ENCODE measurements at regions not wholly inside any gene's neighbourhood (a gene's known extent, or its start where the extent isn't known, plus 50 kb on each side); places are given as distances from the start of the nearest gene placed in this dataset.
"Not testable (repeated sequence)": the region's sequence is repeated elsewhere in the genome, so short reads cannot be mapped to it uniquely, and the experiment has no call there.

DNA sequence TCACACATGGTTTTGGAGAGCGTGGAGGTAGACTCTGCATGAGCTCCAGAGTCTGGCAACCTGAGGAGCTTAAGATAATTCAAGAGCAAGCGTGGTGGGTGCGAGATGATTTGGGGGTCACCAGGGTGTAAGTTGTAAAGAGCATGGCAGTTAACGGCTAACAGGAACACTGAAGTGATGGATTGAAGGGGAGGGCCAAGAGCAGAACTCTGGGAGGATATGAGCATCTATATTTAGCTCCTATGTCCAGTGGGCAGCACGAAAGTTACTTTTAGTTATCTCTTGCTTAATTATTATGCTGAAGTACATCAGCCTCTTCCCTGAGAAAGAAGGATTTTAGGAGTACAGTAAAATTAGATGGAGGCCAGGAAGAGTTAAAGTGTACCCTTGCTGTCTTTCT, 231.9 kb upstream of the HAND2 start:
- DNase-seq (ENCODE audit: low read depth in 2 of 2): no peak

DNA sequence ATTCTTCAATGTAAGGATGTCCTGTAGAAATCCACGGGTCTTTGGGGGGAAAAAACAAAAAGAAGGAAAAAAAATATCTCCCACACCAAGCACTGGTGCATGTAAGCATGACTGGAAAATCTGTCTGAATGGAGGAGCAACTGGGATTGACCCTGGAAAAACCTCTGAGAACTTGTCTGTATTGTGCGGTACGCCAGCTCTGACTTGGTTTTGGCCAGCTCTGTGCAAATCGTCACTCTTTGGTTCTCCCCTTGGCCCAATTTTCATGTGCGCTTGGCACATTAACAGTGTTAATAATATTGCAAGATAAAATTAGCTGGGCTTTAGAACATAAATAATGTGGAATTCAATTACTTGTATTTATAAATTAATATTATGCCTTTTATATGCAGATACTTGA, 231.2 kb upstream of the HAND2 start:
- no peak for DNase-seq (ENCODE audit: low read depth in 2 of 2)

DNA sequence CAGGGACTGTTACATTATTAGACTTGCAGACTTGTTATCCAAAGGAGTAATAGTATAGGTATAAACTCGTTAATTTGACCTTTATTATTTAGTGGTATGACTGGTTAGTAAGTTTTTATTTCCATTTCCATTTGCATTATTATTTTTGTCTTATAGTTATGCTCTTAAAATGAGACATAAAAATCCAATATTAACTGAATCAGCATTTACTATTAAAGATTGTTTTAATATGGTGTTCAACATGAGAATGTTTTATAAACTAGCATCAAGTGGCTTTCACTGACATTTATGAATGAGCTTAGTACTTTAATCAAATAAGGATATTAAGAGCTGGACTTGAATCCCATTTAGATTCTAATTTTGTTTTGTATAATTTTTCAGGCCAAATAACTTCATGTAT, 228.1 kb upstream of the HAND2 start:
- DNase-seq (ENCODE audit: low read depth in 2 of 2): no peak

DNA sequence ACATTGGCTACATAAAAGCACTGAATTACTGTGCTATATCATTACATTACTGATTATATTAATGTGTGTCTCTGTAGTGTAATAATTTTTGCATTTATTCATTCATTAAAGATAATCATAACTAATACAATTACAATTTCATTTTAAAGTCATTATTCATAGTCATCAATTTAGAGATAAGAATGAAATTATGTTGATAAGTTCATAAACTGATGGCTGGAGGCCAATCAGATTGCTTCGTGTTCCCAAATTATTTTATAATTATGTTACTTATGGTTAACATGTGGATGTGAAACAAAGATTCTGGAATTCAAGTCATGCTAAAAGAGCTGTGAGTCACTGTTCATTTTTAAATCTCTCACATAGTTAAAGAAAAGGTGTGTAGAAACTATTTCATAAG, 223.4 kb upstream of the HAND2 start:
- no peak for DNase-seq (ENCODE audit: low read depth in 2 of 2)

DNA sequence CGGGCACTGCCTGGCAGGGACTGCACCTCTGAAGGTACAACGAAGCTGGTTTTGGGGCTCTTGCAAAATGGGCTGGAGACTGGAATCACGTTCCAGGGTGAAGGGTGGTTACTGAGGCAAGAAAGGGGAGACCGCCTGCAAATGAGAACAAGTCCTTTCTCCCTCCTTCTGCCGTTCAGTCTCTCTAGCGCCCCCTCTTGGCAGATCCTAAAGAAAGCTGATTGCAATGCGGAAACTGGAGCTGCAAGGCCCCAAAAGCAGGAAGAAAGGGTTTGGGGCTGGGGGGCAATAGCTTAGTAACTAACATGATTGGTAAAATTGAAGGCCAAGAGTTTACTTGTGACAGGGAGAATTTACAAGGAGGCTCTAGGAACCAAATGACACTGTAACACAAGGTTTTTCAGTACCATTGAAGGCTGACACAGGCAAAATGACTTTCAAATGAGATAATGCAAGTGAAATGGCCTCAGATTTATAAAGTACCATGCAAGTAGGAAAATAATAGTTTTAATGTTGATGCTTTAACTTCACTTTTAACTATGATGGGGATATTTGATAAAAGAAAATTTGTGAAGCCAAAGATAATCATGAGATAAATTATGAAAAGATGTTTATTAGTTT, 222.7 kb upstream of the HAND2 start:
- DNase-seq (ENCODE audit: low read depth in 2 of 2): peak; percentile 4 to 7

DNA sequence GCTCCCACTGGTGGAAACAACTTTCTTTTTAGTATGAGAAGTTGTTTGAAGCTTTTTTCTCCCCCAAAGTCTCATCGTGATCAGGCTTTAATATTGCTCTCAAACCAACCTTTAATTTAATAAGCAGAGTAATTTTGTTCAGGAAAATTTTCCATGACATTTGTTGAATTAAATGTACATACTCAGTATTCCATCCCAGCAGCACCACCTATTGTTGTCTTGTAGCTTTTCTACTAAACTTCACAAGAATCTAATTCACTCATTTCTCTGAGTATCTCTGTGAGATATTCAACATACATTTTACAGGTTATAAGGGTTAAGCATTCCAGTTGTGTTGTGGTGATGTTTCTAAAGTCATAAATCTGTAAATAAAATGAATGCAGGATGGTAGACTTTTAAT, 218.3 kb upstream of the HAND2 start:
- DNase-seq (ENCODE audit: low read depth in 2 of 2): no peak

DNA sequence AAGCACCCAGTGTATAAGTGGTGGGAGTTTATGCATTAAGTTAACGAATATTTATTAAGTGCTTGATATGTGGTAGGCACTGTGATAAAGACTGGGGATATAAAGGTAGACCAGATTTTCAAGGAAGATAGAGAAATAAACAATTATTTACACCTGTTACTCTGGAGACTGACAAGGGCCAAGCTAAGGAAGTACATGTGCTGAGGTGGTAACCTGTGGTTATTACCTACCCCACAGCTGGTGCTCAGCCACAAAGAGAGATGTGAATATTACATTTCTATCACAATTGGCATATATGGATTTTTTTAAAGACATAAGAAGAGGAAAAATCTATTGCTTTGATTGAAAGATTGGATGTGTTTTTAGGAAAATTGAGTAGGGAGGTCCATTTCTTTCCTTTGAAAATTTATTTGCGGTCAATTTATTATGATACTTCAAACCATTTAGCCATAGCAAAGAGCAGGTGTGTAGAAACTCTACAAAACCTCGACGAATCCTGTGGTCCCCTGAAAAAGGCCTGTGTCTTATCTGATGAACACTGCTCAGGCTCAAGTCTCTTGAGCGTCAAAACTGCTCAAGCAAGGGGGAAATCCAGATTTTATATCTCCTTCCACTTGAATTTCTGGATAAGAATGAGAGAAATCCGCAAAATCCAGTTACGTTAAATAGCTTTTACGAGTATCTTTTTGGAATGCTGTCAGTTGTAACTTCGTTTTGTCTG, 217.7 kb upstream of the HAND2 start:
- DNase-seq (ENCODE audit: low read depth in 2 of 2): no peak

DNA sequence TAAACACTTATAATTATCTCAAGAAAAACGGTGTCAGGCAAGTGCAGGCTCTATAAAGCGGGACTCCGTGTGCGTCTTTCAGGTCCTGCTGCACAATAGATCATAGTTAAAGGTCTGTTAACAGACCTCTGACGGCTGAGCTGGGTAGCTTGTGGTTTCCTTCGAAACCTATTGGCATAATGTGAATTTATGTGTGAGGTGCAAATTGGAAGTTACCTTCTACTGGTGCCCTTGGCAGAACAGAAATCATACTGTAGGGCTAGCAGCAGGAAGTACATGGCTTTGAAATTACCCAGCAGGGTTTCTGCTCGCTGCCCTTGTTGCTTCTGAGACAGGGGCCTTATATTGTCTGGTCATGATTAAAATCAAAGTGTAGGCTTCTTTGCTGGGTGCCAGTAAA, 216.4 kb upstream of the HAND2 start:
- DNase-seq (ENCODE audit: low read depth in 2 of 2): no peak

DNA sequence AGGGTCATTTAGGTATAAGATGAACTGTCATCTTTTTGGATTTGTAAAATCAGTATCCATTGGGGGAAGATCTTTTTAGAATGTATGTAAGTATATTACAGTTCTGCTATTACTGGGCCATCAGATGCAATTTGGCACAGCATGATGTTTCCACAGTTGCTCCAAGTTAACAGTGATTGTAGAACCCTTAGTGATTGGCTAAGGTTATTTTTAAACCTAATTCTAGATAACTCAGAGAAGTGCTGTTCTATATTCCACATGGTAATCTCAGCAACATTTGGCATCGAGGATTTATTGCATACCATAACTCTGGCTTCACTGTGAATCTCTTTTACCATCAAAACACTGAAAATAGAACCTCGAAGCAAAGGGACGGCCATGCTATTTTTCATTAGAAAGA, 215.7 kb upstream of the HAND2 start:
- DNase-seq (ENCODE audit: low read depth in 2 of 2): no peak

DNA sequence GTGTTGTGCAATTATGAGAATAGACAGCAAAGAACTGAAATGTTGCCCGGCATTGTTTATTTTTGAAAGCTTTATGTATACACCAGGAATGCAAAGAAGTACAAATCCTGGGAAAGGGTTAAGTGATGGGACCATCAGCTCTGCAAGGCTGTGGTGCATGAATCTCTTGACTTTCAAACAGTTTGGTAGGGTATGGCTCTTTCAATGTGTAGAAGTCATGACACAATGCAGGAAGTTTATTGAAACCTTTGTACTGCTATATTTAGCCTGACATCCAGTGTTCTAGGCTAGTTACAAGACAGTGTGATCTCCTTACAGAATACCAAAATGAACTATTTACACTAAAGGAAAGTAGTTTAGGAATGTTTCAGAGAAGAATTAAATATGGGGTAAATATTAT, 206.8 kb upstream of the HAND2 start:
- DNase-seq (ENCODE audit: low read depth in 2 of 2): no peak

DNA sequence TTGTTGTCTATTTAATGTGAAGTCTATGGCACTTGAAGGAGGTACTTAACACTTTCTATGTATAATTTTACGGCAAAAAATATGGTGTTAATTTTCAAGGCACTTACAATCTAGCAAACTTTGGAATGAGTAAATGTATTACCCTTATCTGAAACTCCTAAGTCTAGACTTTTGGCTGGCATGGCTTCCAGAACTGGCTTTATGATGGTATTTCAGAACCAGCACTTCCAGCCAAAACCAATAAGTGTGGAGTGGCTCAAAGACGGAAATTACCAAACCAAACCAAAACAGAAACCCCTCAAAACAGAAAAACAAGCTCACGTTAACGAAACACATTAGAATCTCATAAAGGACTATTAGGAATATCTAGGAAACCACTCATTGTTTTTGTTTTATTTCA, 205.6 kb upstream of the HAND2 start:
- no peak for DNase-seq (ENCODE audit: low read depth in 2 of 2)

DNA sequence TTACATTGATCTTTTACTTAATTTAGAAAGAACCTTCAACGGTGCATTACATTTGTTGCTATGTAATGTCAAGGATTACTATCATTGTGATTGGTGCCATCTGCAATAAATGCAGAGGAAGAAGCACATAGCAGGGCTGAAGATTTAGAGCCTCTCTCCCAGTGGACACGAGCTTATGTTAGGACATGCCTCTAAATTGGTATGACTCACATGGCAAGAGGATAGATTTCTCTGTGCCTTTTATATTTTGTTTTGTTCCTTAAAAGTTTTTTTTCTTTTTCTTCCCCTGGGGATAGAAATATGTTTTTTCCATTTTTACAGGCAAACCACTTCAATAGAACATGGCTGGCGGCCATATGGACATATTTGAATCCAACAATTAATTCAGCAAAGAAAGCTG, 205.0 kb upstream of the HAND2 start:
- no peak for DNase-seq (ENCODE audit: low read depth in 2 of 2)

DNA sequence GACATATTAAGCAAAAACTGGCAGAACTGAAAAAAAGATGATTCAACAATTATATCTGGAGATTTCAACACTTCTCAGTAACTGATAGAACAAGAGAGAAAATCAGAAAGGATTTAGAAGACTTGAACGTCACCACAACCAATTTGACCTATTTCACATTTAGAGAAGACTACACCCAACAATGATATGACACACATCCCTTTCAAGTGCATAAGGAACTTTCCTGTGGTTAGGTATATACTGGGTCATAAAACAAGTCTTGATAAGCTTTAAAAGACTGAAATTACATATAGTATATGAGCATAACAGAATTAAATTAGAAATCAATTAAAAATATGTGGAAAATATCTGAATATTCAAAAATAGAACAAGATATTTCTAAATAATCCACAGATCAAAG, 201.2 kb upstream of the HAND2 start:
- no peak for DNase-seq (ENCODE audit: low read depth in 2 of 2)

DNA sequence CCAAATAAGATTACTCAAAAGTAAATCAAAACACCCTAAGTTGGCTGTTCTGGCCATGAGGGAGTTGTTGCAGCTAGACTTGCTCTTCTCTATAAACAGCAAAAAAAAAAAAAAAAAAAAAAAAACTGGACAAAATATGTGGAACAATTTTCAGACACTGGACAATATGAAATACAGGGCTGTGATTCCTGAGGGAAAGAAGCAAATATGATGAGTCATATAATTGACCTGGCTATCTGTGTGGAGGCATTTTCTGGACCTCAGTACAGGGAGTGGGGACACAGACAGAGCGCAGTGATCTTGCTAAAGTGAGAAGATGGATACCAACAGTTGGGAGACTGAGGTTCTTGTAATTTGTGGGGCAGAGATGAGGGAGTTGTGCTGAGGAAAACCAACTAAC, 192.0 kb upstream of the HAND2 start:
- DNase-seq (ENCODE audit: low read depth in 2 of 2): no peak

DNA sequence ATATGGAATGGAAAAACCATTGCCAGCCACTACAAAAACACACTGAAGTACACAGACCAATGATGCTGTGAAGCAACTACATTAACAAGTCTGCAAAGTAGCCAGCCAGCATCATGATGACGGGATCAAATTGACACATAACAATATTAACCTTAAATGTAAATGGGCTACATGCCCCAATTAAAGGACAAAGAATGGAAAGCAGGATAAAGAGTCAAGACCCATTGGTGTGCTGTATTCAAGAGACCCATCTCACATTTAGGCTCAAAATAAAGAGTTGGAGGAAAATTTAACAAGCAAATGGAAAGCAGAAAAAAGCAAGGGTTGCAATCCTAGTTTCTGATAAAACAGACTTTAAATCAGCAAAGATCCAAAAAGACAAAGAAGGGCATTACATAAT, 188.5 kb upstream of the HAND2 start:
- DNase-seq (ENCODE audit: low read depth in 2 of 2): not testable (repeated sequence)

DNA sequence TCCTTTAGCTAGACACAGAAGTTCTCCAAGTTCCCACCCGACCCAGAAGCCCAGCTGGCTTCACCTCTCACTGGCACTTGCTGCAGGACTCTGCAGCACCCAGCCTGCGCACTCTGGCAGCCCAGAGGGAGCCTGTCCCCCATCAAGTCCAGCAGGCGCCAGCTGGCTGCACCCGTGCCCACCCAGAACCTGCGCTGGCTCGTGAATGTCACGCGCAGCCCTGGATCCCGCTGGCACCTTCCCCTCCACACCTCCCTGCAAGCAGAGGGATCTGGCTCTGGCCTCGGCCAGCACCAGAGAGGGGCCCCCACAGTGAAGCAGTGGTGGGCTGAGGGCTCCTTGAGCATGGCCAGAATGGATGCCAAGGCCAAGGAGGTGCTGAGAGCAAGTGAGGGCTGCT, 187.6 kb upstream of the HAND2 start:
- no peak for DNase-seq (ENCODE audit: low read depth in 2 of 2)

DNA sequence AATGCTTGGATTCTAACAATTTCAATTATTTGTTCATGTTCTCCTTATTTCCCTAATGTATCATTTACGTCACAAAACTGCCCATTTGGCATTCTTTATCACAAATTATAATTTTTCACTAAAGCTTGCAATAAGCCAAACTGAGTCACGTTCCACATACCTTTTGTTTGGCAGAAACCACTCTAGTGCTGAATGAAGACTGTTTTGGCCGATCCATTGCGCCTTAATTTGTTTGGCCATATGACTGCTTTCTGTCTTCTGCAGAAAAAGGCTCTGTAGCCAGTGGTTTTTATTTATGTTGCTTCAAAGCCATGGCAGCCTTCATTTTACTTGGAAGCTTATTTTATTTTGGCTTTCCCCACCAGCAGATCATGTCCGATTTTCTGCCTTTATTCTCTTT, 184.4 kb upstream of the HAND2 start:
- DNase-seq (ENCODE audit: low read depth in 2 of 2): no peak

DNA sequence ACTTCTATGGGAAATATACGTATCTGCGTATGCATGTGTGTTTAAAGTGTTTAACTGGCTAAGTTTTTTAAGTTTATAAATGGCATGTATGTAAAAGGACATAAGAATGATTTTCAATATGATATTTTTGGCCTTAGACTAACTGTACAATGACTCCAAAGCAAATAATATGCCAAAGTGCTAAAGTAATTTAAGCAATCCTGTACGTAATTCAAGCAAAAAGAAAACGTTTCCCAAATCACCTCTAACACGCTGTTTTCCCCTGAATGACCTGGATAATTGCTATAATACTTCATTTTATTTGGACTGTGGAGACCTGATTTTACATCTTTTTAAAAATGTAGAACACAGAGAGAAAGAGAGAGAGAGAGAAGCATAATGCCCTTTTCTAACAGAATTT, 183.0 kb upstream of the HAND2 start:
- no peak for DNase-seq (ENCODE audit: low read depth in 2 of 2)

DNA sequence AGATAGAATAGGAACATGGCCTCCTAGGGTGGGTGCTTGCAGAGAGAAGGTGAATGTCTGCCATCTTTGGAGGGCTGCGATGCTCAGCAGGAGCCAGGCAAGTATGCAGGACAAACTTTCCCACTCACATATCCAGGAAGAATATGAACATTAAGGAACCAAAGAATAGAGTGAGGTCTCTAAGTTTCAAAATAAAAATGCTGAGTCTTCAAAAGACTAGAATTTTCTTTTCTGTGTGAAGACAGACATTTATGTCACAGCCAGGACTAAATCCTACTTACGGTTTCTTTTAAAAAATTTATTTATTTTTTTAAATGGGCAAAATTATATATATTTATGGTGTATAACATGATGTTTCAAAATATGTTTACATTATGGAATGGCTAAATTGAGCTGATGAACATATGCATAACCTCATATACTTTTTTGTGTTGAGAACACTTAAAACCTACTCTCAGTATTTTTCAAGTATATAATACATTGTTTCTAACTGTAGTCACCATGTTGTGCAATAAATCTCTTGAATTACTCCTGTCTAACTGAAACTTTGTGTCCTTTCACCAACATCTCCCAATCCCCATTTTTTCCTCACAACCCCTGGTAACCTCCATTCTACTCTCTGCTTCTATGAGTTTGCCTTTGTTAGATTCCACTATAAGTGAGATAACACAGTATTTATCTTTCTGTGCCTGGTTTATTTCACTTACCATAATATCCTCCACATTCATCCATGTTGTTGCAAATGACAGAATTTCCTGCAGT, 177.8 kb upstream of the HAND2 start:
- no peak for DNase-seq (ENCODE audit: low read depth in 2 of 2)

DNA sequence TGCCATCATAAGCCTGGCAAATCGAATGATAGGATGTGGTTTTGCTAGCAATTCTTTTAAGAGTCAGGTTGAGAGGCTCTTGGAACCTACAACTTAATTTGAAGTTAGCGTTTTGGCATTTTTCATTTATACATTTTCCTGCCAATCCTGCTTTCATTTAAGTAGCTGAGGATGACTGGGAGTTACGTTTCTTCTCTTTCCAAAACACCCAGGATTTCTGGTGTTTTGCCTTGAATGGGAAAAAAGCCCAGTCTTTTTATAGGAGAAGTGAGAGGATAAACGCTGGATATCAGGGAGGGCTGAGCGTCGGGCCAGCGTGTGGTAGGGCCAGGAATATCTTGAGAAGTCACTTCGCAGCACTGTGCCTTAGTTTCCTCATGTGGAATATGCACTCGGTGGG, 174.2 kb upstream of the HAND2 start:
- no peak for DNase-seq (ENCODE audit: low read depth in 2 of 2)

DNA sequence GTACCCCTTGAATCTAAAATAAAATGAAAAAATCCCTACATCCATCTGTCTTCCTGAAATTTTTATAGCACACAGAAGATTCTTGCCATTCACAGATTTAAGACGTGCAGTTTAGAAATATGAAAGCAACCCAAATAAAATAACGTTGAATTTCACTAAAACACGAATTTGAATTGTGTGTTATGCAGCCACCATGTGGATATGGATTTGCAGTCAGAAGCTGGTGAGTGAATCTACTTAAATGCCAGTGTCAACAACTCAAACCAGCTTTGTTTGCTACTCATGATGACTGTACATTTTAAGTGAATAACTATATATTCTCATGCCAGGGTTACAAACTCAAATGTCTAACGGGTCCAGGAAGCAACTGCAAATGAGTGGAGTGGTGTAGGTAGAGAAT, 173.0 kb upstream of the HAND2 start:
- no peak for DNase-seq (ENCODE audit: low read depth in 2 of 2)

DNA sequence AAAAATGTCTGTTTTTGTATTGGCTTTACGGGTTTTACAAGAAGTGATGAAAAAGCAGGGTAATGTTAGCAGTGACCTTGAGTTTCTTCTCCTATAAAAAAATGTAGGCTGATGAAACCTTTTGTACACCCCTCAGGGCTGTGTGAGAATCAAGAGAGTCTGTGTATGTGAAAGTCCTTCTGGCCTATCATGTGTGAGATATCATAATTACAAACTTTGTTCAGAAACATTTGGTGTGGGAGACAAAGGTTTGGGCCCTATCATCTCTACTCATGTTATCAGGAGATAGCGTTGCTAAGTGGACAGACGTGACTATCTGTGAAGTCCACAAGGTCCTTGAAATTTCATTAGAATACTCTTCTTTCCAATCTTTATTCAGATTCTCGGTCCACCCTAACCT, 170.6 kb upstream of the HAND2 start:
- DNase-seq (ENCODE audit: low read depth in 2 of 2): no peak

DNA sequence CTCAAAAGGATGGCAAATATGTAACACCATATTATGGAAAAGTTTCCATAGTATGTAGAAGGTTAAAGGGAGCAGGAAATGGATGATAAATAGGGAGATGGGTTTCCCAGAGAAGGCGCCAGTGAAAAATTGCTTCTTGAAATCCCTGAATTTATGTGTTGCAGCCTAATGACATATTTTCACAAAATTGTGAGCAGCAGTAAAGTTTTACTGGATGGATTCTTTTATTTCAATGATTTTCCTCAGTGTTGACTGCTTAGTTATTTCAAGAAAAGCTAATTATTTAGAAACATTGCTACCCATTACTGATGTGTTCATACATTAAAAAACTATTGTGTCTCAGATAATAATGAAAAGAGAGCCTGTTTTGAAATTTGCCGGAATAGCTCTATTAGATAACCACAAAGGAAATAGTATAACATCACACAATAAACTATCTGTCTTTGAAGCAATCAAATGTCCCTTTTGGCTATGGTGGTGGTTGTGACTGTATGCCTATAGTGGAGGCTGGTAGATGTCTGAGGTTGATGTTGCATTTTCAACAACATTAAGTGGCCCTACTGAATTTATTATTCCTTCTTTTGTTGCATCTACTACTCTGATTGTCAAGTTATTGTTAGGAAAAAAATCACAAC, 169.9 kb upstream of the HAND2 start:
- no peak for DNase-seq (ENCODE audit: low read depth in 2 of 2)

Measured in activated CD4-positive, alpha-beta T cell treated with anti-CD3 and anti-CD28 coated beads for 24 hours (primary cell).